ENCODE measurements at regions not wholly inside any gene's neighbourhood (a gene's known extent, or its start where the extent isn't known, plus 50 kb on each side); places are given as distances from the start of the nearest gene placed in this dataset.

- no peak for DNase-seq (ENCODE audit: low read depth)
- TF ChIP-seq, protein P1, sequence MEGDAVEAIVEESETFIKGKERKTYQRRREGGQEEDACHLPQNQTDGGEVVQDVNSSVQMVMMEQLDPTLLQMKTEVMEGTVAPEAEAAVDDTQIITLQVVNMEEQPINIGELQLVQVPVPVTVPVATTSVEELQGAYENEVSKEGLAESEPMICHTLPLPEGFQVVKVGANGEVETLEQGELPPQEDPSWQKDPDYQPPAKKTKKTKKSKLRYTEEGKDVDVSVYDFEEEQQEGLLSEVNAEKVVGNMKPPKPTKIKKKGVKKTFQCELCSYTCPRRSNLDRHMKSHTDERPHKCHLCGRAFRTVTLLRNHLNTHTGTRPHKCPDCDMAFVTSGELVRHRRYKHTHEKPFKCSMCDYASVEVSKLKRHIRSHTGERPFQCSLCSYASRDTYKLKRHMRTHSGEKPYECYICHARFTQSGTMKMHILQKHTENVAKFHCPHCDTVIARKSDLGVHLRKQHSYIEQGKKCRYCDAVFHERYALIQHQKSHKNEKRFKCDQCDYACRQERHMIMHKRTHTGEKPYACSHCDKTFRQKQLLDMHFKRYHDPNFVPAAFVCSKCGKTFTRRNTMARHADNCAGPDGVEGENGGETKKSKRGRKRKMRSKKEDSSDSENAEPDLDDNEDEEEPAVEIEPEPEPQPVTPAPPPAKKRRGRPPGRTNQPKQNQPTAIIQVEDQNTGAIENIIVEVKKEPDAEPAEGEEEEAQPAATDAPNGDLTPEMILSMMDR (conservative IDR thresholded peaks at IDR 0.05; ENCODE audit: low read depth, low read length) = no peak
Observed at GRCh38 chr17:11082559-11082958, 158.5 kb upstream of the SHISA6 start.

DNA sequence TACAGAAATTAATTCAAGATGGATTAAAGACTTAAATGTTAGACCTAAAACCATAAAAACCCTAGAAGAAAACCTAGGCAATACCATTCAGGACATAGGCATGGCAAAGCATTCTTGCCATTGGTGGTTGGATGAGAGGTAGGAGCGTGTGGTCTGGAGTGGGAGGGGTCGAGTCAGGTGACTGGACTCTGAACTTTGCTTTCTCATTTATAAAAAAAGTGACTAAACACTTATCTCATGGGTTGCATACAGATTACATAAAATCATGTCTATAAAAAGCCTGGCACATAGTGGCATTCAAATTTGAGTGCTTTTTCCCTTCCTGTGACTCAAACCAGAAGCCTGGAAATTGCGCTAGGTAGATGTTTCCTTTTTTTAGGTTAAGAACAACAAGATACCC lies 159.7 kb upstream of the SHISA6 start:
- TF ChIP-seq, protein P1 (conservative IDR thresholded peaks at IDR 0.05; ENCODE audit: low read depth, low read length) = no peak
- no peak for DNase-seq (ENCODE audit: low read depth)
- H3K4me3 ChIP-seq (ENCODE audit: low read depth, low read length) = no peak overlapping the region

More at GRCh38 chr17:11082559-11082958, 158.5 kb upstream of the SHISA6 start:
- H3K4me3 ChIP-seq (ENCODE audit: low read depth, low read length) = no peak overlapping the region

- TF ChIP-seq, protein P1 (conservative IDR thresholded peaks at IDR 0.05; ENCODE audit: low read depth, low read length) = no peak
- no peak for DNase-seq (ENCODE audit: low read depth)
- H3K4me3 ChIP-seq (ENCODE audit: low read depth, low read length) = no peak overlapping the region
Observed at GRCh38 chr17:11077673-11078072, 163.3 kb upstream of the SHISA6 start.

- TF ChIP-seq, protein P1 (conservative IDR thresholded peaks at IDR 0.05; ENCODE audit: low read depth, low read length) = no peak
- H3K4me3 ChIP-seq (ENCODE audit: low read depth, low read length) = no peak overlapping the region
- no peak for DNase-seq (ENCODE audit: low read depth)
Observed at GRCh38 chr17:11074451-11074850, 166.6 kb upstream of the SHISA6 start.

DNA sequence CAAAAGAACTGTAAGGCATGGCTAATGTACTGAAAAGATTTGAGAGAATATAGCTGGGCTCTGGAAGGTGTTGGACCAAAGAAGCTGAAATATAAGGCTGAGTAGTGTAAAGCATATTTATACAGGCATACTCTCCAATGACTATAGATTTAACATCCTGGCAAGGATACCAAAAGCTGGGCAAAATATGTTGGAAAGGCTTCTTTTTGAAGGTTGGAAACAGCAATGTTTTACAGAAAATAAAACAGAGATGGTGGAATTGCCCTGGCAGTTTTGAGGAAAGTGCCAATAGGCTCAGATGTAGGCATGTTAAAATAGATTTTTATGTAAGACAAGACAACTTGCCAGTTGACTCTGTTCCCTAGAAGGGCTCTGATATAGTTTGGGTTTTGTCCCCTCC lies 184.1 kb upstream of the SHISA6 start:
- TF ChIP-seq, protein P1 (conservative IDR thresholded peaks at IDR 0.05; ENCODE audit: low read depth, low read length) = no peak
- no peak for DNase-seq (ENCODE audit: low read depth)
- H3K4me3 ChIP-seq (ENCODE audit: low read depth, low read length) = no peak overlapping the region

DNA sequence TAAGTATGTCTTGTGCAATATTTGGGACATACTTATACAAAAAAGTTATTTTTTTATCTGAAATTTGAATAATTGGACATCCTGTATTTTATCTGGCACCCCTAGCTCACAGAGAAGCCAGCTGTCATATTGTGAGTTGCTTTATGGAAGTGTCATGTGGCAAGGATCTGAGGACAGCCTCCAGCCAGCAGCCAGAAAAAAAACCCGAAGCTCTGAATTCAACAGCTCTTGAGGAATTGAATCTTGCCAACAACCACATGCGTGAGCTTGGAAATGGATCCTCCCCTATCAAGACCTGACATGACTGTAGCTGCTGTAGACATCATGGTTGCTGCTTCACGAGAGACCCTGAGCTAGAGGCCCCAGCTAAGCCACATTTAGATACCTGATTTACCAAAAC lies 187.2 kb upstream of the SHISA6 start:
- DNase-seq (ENCODE audit: low read depth) = no peak
- no peak overlapping the region for H3K4me3 ChIP-seq (ENCODE audit: low read depth, low read length)
- TF ChIP-seq, protein P1 (conservative IDR thresholded peaks at IDR 0.05; ENCODE audit: low read depth, low read length) = no peak

- no peak for DNase-seq (ENCODE audit: low read depth)
- TF ChIP-seq, protein P1 (conservative IDR thresholded peaks at IDR 0.05; ENCODE audit: low read depth, low read length) = no peak
- no peak overlapping the region for H3K4me3 ChIP-seq (ENCODE audit: low read depth, low read length)
Observed at GRCh38 chr17:11049539-11049938, 191.5 kb upstream of the SHISA6 start.
